H9 (cell line): ENCODE measurements at regions not wholly inside any gene's neighbourhood (a gene's known extent, or its start where the extent isn't known, plus 50 kb on each side); places are given as distances from the start of the nearest gene placed in this dataset.

Source experiments
- DNase-seq: peaks from one replicate; pipeline ENCODE4 v3.0.0-alpha.2; 2017
- H2AFZ ChIP-seq: one replicate; pipeline ENCODE4 v1.6.1; 2013; ENCODE audit warnings: mild to moderate bottlenecking, low read length, control low read depth, moderate library complexity
- H2AK5ac ChIP-seq: 2 replicates; pipeline ENCODE4 v1.6.1; 2013; ENCODE audit warnings: low read length, control low read depth, mixed read lengths; ENCODE audit not compliant: insufficient read length
- H2BK120ac ChIP-seq: one replicate; pipeline ENCODE4 v1.6.1; 2013; ENCODE audit warnings: low read depth, mild to moderate bottlenecking, low read length, control low read depth, inconsistent platforms; ENCODE audit not compliant: poor library complexity, severe bottlenecking
- H2BK12ac ChIP-seq: 2 replicates; pipeline ENCODE4 v1.6.1; 2013; ENCODE audit warnings: low read length, control low read depth, mixed read lengths, low read depth; ENCODE audit not compliant: insufficient read length
- H2BK15ac ChIP-seq: 2 replicates; pipeline ENCODE4 v1.6.1; 2013; ENCODE audit warnings: low read depth, low read length, control low read depth
- H2BK20ac ChIP-seq: one replicate; pipeline ENCODE4 v1.6.1; 2013; ENCODE audit warnings: low read depth, mild to moderate bottlenecking, low read length, control low read depth, inconsistent platforms; ENCODE audit not compliant: poor library complexity, severe bottlenecking
- H2BK5ac ChIP-seq: 2 replicates; pipeline ENCODE4 v1.6.1; 2013; ENCODE audit warnings: low read length, control low read depth, mixed read lengths; ENCODE audit not compliant: insufficient read length
- H3K14ac ChIP-seq: 2 replicates; pipeline ENCODE4 v1.6.1; 2013; ENCODE audit warnings: low read length, control low read depth; ENCODE audit not compliant: insufficient read depth
- H3K18ac ChIP-seq: 2 replicates; pipeline ENCODE4 v1.6.1; 2013; ENCODE audit warnings: low read depth, mild to moderate bottlenecking, mixed read lengths, low read length, control low read depth; ENCODE audit not compliant: insufficient read length
- H3K23ac ChIP-seq: 2 replicates; pipeline ENCODE4 v1.6.1; 2013; ENCODE audit warnings: low read length, control low read depth, mixed read lengths, low read depth; ENCODE audit not compliant: insufficient read length
- H3K23me2 ChIP-seq: 2 replicates; pipeline ENCODE4 v1.6.1; 2013; ENCODE audit warnings: low read depth, mild to moderate bottlenecking, mixed read lengths, low read length, control low read depth; ENCODE audit not compliant: insufficient read length, poor library complexity, severe bottlenecking
- H3K27ac ChIP-seq: 2 replicates; pipeline ENCODE4 v1.5.1; 2013; ENCODE audit warnings: low read length, control low read depth, mixed read lengths, low read depth; ENCODE audit not compliant: insufficient read length
- H3K27me3 ChIP-seq: 2 replicates; pipeline ENCODE4 v1.6.1; 2013; ENCODE audit warnings: low read length, control low read depth, inconsistent platforms; ENCODE audit not compliant: insufficient read depth
- H3K4ac ChIP-seq: 2 replicates; pipeline ENCODE4 v1.6.1; 2013; ENCODE audit warnings: low read depth, mild to moderate bottlenecking, control low read depth, inconsistent platforms, low read length, moderate library complexity
- H3K4me1 ChIP-seq: 2 replicates; pipeline ENCODE4 v1.6.1; 2013; ENCODE audit warnings: low read length, control low read depth, inconsistent platforms; ENCODE audit not compliant: insufficient read depth
- H3K4me2 ChIP-seq: 2 replicates; pipeline ENCODE4 v1.6.1; 2013; ENCODE audit warnings: low read length, control low read depth, mixed read lengths; ENCODE audit not compliant: insufficient read length, insufficient read depth
- H3K56ac ChIP-seq: 2 replicates; pipeline ENCODE4 v1.6.1; 2013; ENCODE audit warnings: low read depth, mild to moderate bottlenecking, mixed read lengths, low read length, control low read depth; ENCODE audit not compliant: insufficient read length
- H3K79me1 ChIP-seq: 2 replicates; pipeline ENCODE4 v1.6.1; 2013; ENCODE audit warnings: low read depth, mild to moderate bottlenecking, moderate library complexity, low read length, control low read depth, inconsistent platforms; ENCODE audit not compliant: insufficient read depth, poor library complexity, severe bottlenecking
- H3K79me2 ChIP-seq: 2 replicates; pipeline ENCODE4 v1.6.1; 2013; ENCODE audit warnings: low read length, control low read depth, inconsistent platforms; ENCODE audit not compliant: insufficient read depth
- H3K9ac ChIP-seq: 2 replicates; pipeline ENCODE4 v1.6.1; 2013; ENCODE audit warnings: low read length, control low read depth, mixed read lengths; ENCODE audit not compliant: insufficient read length; ENCODE audit errors: extremely low read depth
- H3K9me3 ChIP-seq: one replicate; pipeline ENCODE4 v1.6.1; 2013; ENCODE audit warnings: low read depth, low read length, inconsistent platforms; ENCODE audit not compliant: control insufficient read depth
- H3T11ph ChIP-seq: one replicate; pipeline ENCODE4 v1.6.1; 2013; ENCODE audit warnings: mild to moderate bottlenecking, low read length, control low read depth, inconsistent platforms
- H4K20me1 ChIP-seq: one replicate; pipeline ENCODE4 v1.6.1; 2013; ENCODE audit not compliant: control insufficient read depth, insufficient read length, insufficient read depth
- H4K5ac ChIP-seq: 2 replicates; pipeline ENCODE4 v1.6.1; 2013; ENCODE audit warnings: low read depth, mild to moderate bottlenecking, mixed read lengths, low read length, control low read depth; ENCODE audit not compliant: insufficient read length
- H4K8ac ChIP-seq: replicated peaks from 2 replicates; pipeline ENCODE4 v1.6.1; 2013; ENCODE audit warnings: low read length, control low read depth, mixed read lengths, low read depth; ENCODE audit not compliant: insufficient read length
- H4K91ac ChIP-seq: 2 replicates; pipeline ENCODE4 v1.6.1; 2013; ENCODE audit warnings: low read depth, mild to moderate bottlenecking, moderate library complexity, mixed read lengths, low read length, control low read depth; ENCODE audit not compliant: insufficient read length
- H3K27ac Mint-ChIP-seq, 3 experiments: 2 replicates in 2 of 3; 3 replicates in 1 of 3; pipeline ENCODE4 v1.8.0; 2020 to 2021; ENCODE audit warnings: mixed read lengths in 3 of 3, mild to moderate bottlenecking in 1 of 3, moderate library complexity in 1 of 3
- H3K27me3 Mint-ChIP-seq: 2 replicates; pipeline ENCODE4 v1.8.0; 2021; ENCODE audit warnings: low read depth, mild to moderate bottlenecking, moderate library complexity, mixed read lengths
- H3K36me3 Mint-ChIP-seq, 3 experiments: 2 replicates in 2 of 3; 3 replicates in 1 of 3; pipeline ENCODE4 v1.8.0; 2020 to 2021; ENCODE audit warnings: low read depth in 3 of 3, mixed read lengths in 3 of 3; ENCODE audit not compliant: insufficient read depth in 1 of 3
- H3K4me1 Mint-ChIP-seq, 2 experiments: 2 replicates each; pipeline ENCODE4 v1.8.0; 2020; ENCODE audit warnings: mixed read lengths in 2 of 2
- H3K4me3 Mint-ChIP-seq, 2 experiments: 2 replicates in 1 of 2; 3 replicates in 1 of 2; pipeline ENCODE4 v1.8.0; 2020 to 2021; ENCODE audit warnings: mild to moderate bottlenecking in 2 of 2, mixed read lengths in 2 of 2, moderate library complexity in 1 of 2
- H3K9me3 Mint-ChIP-seq, 2 experiments: 2 replicates in 1 of 2; 3 replicates in 1 of 2; pipeline ENCODE4 v1.8.0; 2020; ENCODE audit warnings: mild to moderate bottlenecking in 2 of 2, mixed read lengths in 2 of 2, moderate library complexity in 1 of 2
- CTCF ChIP-seq: fragments of 200-600 bp; sonication (generic); conservative IDR thresholded peaks from 3 replicates; pipeline ENCODE4 v1.8.0; 2021; ENCODE audit warnings: antibody characterized with exemption, mild to moderate bottlenecking
- WGBS: extraction: QIAGEN DNeasy Blood & Tissue Kit; methylation state at CpG from one replicate; pipeline ENCODE4 v1.1.7; 2013; ENCODE audit warnings: missing lambda C conversion rate, low lambda C conversion rate, mixed read lengths; ENCODE audit not compliant: insufficient read length; ENCODE audit errors: extremely low coverage; 5-methylcytosine and 5-hydroxymethylcytosine counted together

GRCh38 chr7:12851841-12852240, 164.4 kb downstream of the ARL4A start:
- Histone ChIP-seq H4K91ac (no peak overlapping the region), H3K23ac (no peak overlapping the region), H4K8ac (no peak overlapping the region), H3K79me2 (no peaks in the 10 kb centered on the region), H2BK15ac (no peak overlapping the region), H3K4ac (no peak overlapping the region), H3K79me1 (no peaks in the 10 kb centered on the region), H2AK5ac (no peak overlapping the region), H2BK20ac (no peak overlapping the region), H3K4me1 (no peaks in the 10 kb centered on the region), H3K27me3 (no peaks in the 10 kb centered on the region), H2AFZ (no peak overlapping the region), H2BK5ac (no peak overlapping the region), H2BK12ac (no peak overlapping the region), H3K9me3 (no peaks in the 10 kb centered on the region), H4K20me1 (no peaks in the 10 kb centered on the region), H2BK120ac (no peak overlapping the region), H3T11ph (no peak overlapping the region), H3K4me2 (no peak overlapping the region), H3K14ac (no peak overlapping the region), H3K18ac (no peak overlapping the region), H3K9ac (no peak overlapping the region), H3K56ac (no peak overlapping the region), H4K5ac (no peak overlapping the region), H3K27ac (no peak overlapping the region), H3K23me2 (no peaks in the 10 kb centered on the region)
- Mint-ChIP-seq H3K4me1 (no peaks in the 10 kb centered on the region), H3K36me3 (peaks cover 3 to 15% (median 4%) of the 10 kb centered on the region in 3 experiments), H3K27me3 (no peaks in the 10 kb centered on the region), H3K9me3 (peaks cover 14 to 15% of the 10 kb centered on the region in 2 experiments), H3K4me3 (no peak overlapping the region), H3K27ac (no peak overlapping the region)
- TF ChIP-seq CTCF, result no peak
- no peak for DNase-seq
- no CpG with 5 or more reads among the region's 3 CpGs for whole genome bisulfite sequencing
